H9 (cell line): ENCODE measurements at regions not wholly inside any gene's neighbourhood (a gene's known extent, or its start where the extent isn't known, plus 50 kb on each side); places are given as distances from the start of the nearest gene placed in this dataset.
A peak's percentile ranks its signal among the peaks of the same experiment; 100 is the strongest.

Experiments used
- DNase-seq: peaks from one replicate; pipeline ENCODE4 v3.0.0-alpha.2; 2017
- H2AFZ ChIP-seq: one replicate; pipeline ENCODE4 v1.6.1; 2013; ENCODE audit warnings: mild to moderate bottlenecking, low read length, control low read depth, moderate library complexity
- H2AK5ac ChIP-seq: 2 replicates; pipeline ENCODE4 v1.6.1; 2013; ENCODE audit warnings: low read length, control low read depth, mixed read lengths; ENCODE audit not compliant: insufficient read length
- H2BK120ac ChIP-seq: one replicate; pipeline ENCODE4 v1.6.1; 2013; ENCODE audit warnings: low read depth, mild to moderate bottlenecking, low read length, control low read depth, inconsistent platforms; ENCODE audit not compliant: poor library complexity, severe bottlenecking
- H2BK12ac ChIP-seq: 2 replicates; pipeline ENCODE4 v1.6.1; 2013; ENCODE audit warnings: low read length, control low read depth, mixed read lengths, low read depth; ENCODE audit not compliant: insufficient read length
- H2BK15ac ChIP-seq: 2 replicates; pipeline ENCODE4 v1.6.1; 2013; ENCODE audit warnings: low read depth, low read length, control low read depth
- H2BK20ac ChIP-seq: one replicate; pipeline ENCODE4 v1.6.1; 2013; ENCODE audit warnings: low read depth, mild to moderate bottlenecking, low read length, control low read depth, inconsistent platforms; ENCODE audit not compliant: poor library complexity, severe bottlenecking
- H2BK5ac ChIP-seq: 2 replicates; pipeline ENCODE4 v1.6.1; 2013; ENCODE audit warnings: low read length, control low read depth, mixed read lengths; ENCODE audit not compliant: insufficient read length
- H3K14ac ChIP-seq: 2 replicates; pipeline ENCODE4 v1.6.1; 2013; ENCODE audit warnings: low read length, control low read depth; ENCODE audit not compliant: insufficient read depth
- H3K18ac ChIP-seq: 2 replicates; pipeline ENCODE4 v1.6.1; 2013; ENCODE audit warnings: low read depth, mild to moderate bottlenecking, mixed read lengths, low read length, control low read depth; ENCODE audit not compliant: insufficient read length
- H3K23ac ChIP-seq: 2 replicates; pipeline ENCODE4 v1.6.1; 2013; ENCODE audit warnings: low read length, control low read depth, mixed read lengths, low read depth; ENCODE audit not compliant: insufficient read length
- H3K23me2 ChIP-seq: 2 replicates; pipeline ENCODE4 v1.6.1; 2013; ENCODE audit warnings: low read depth, mild to moderate bottlenecking, mixed read lengths, low read length, control low read depth; ENCODE audit not compliant: insufficient read length, poor library complexity, severe bottlenecking
- H3K27ac ChIP-seq: 2 replicates; pipeline ENCODE4 v1.5.1; 2013; ENCODE audit warnings: low read length, control low read depth, mixed read lengths, low read depth; ENCODE audit not compliant: insufficient read length
- H3K27me3 ChIP-seq: 2 replicates; pipeline ENCODE4 v1.6.1; 2013; ENCODE audit warnings: low read length, control low read depth, inconsistent platforms; ENCODE audit not compliant: insufficient read depth
- H3K4ac ChIP-seq: 2 replicates; pipeline ENCODE4 v1.6.1; 2013; ENCODE audit warnings: low read depth, mild to moderate bottlenecking, control low read depth, inconsistent platforms, low read length, moderate library complexity
- H3K4me1 ChIP-seq: 2 replicates; pipeline ENCODE4 v1.6.1; 2013; ENCODE audit warnings: low read length, control low read depth, inconsistent platforms; ENCODE audit not compliant: insufficient read depth
- H3K4me2 ChIP-seq: 2 replicates; pipeline ENCODE4 v1.6.1; 2013; ENCODE audit warnings: low read length, control low read depth, mixed read lengths; ENCODE audit not compliant: insufficient read length, insufficient read depth
- H3K56ac ChIP-seq: 2 replicates; pipeline ENCODE4 v1.6.1; 2013; ENCODE audit warnings: low read depth, mild to moderate bottlenecking, mixed read lengths, low read length, control low read depth; ENCODE audit not compliant: insufficient read length
- H3K79me1 ChIP-seq: 2 replicates; pipeline ENCODE4 v1.6.1; 2013; ENCODE audit warnings: low read depth, mild to moderate bottlenecking, moderate library complexity, low read length, control low read depth, inconsistent platforms; ENCODE audit not compliant: insufficient read depth, poor library complexity, severe bottlenecking
- H3K79me2 ChIP-seq: 2 replicates; pipeline ENCODE4 v1.6.1; 2013; ENCODE audit warnings: low read length, control low read depth, inconsistent platforms; ENCODE audit not compliant: insufficient read depth
- H3K9ac ChIP-seq: 2 replicates; pipeline ENCODE4 v1.6.1; 2013; ENCODE audit warnings: low read length, control low read depth, mixed read lengths; ENCODE audit not compliant: insufficient read length; ENCODE audit errors: extremely low read depth
- H3K9me3 ChIP-seq: one replicate; pipeline ENCODE4 v1.6.1; 2013; ENCODE audit warnings: low read depth, low read length, inconsistent platforms; ENCODE audit not compliant: control insufficient read depth
- H3T11ph ChIP-seq: one replicate; pipeline ENCODE4 v1.6.1; 2013; ENCODE audit warnings: mild to moderate bottlenecking, low read length, control low read depth, inconsistent platforms
- H4K20me1 ChIP-seq: one replicate; pipeline ENCODE4 v1.6.1; 2013; ENCODE audit not compliant: control insufficient read depth, insufficient read length, insufficient read depth
- H4K5ac ChIP-seq: 2 replicates; pipeline ENCODE4 v1.6.1; 2013; ENCODE audit warnings: low read depth, mild to moderate bottlenecking, mixed read lengths, low read length, control low read depth; ENCODE audit not compliant: insufficient read length
- H4K8ac ChIP-seq: replicated peaks from 2 replicates; pipeline ENCODE4 v1.6.1; 2013; ENCODE audit warnings: low read length, control low read depth, mixed read lengths, low read depth; ENCODE audit not compliant: insufficient read length
- H4K91ac ChIP-seq: 2 replicates; pipeline ENCODE4 v1.6.1; 2013; ENCODE audit warnings: low read depth, mild to moderate bottlenecking, moderate library complexity, mixed read lengths, low read length, control low read depth; ENCODE audit not compliant: insufficient read length
- H3K27ac Mint-ChIP-seq, 3 experiments: 2 replicates in 2 of 3; 3 replicates in 1 of 3; pipeline ENCODE4 v1.8.0; 2020 to 2021; ENCODE audit warnings: mixed read lengths in 3 of 3, mild to moderate bottlenecking in 1 of 3, moderate library complexity in 1 of 3
- H3K27me3 Mint-ChIP-seq: 2 replicates; pipeline ENCODE4 v1.8.0; 2021; ENCODE audit warnings: low read depth, mild to moderate bottlenecking, moderate library complexity, mixed read lengths
- H3K36me3 Mint-ChIP-seq, 3 experiments: 2 replicates in 2 of 3; 3 replicates in 1 of 3; pipeline ENCODE4 v1.8.0; 2020 to 2021; ENCODE audit warnings: low read depth in 3 of 3, mixed read lengths in 3 of 3; ENCODE audit not compliant: insufficient read depth in 1 of 3
- H3K4me1 Mint-ChIP-seq, 2 experiments: 2 replicates each; pipeline ENCODE4 v1.8.0; 2020; ENCODE audit warnings: mixed read lengths in 2 of 2
- H3K4me3 Mint-ChIP-seq, 2 experiments: 2 replicates in 1 of 2; 3 replicates in 1 of 2; pipeline ENCODE4 v1.8.0; 2020 to 2021; ENCODE audit warnings: mild to moderate bottlenecking in 2 of 2, mixed read lengths in 2 of 2, moderate library complexity in 1 of 2
- H3K9me3 Mint-ChIP-seq, 2 experiments: 2 replicates in 1 of 2; 3 replicates in 1 of 2; pipeline ENCODE4 v1.8.0; 2020; ENCODE audit warnings: mild to moderate bottlenecking in 2 of 2, mixed read lengths in 2 of 2, moderate library complexity in 1 of 2
- WGBS: extraction: QIAGEN DNeasy Blood & Tissue Kit; methylation state at CpG from one replicate; pipeline ENCODE4 v1.1.7; 2013; ENCODE audit warnings: missing lambda C conversion rate, low lambda C conversion rate, mixed read lengths; ENCODE audit not compliant: insufficient read length; ENCODE audit errors: extremely low coverage; 5-methylcytosine and 5-hydroxymethylcytosine counted together
- TF ChIP-seq, protein P1 (sequence below): fragments of 200-600 bp; sonication (generic); conservative IDR thresholded peaks from 3 replicates; pipeline ENCODE4 v1.8.0; 2021; ENCODE audit warnings: antibody characterized with exemption, mild to moderate bottlenecking

DNA sequence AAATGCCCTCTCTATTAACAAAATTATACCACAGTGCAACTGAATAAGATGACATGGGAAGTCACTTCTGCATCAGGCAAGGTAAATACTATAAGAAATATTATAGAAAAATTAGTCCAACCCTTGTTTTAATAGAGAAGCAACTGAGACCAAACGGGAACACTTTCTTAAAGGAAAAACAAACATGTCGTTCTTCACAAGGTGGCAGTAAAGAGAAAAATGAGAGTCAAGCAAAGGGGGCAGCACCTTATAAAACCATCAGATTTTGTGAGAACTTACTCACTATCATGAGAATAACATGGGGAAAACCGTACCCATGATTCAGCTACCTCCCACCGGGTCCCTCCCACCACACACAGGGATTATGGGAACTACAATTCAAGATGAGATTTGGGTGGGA is 481.7 kb upstream of the CRIM1 start:
- DNase-seq, result no peak
- H3K23ac ChIP-seq, result no peak overlapping the region
- H2BK120ac ChIP-seq, result no peak overlapping the region
- H3T11ph ChIP-seq, result no peak overlapping the region
- no peak overlapping the region for H3K14ac ChIP-seq
- H3K4me2 ChIP-seq, result no peak overlapping the region
- no peak overlapping the region for H3K27ac ChIP-seq
- H3K79me1 ChIP-seq, result no peaks in the 10 kb centered on the region
- no peak overlapping the region for H2BK12ac ChIP-seq
- no CpG with 5 or more reads among the region's 4 CpGs for WGBS
- H3K4ac ChIP-seq, result no peak overlapping the region
- H2BK15ac ChIP-seq, result no peak overlapping the region
- Mint-ChIP-seq H3K9me3 (no peaks in the 10 kb centered on the region), H3K27me3 (no peaks in the 10 kb centered on the region), H3K4me1 (no peaks in the 10 kb centered on the region; a peak in 1 of 4 replicates), H3K27ac (no peak overlapping the region), H3K4me3 (no peak overlapping the region), H3K36me3 (no peaks in the 10 kb centered on the region)
- H2BK20ac ChIP-seq, result no peak overlapping the region
- H2BK5ac ChIP-seq, result no peak overlapping the region
- H3K79me2 ChIP-seq, result no peaks in the 10 kb centered on the region
- no peak overlapping the region for H2AK5ac ChIP-seq
- H3K18ac ChIP-seq, result no peak overlapping the region
- no peak overlapping the region for H4K91ac ChIP-seq
- H4K20me1 ChIP-seq, result no peaks in the 10 kb centered on the region
- no peaks in the 10 kb centered on the region for H3K9me3 ChIP-seq
- TF ChIP-seq, protein P1, sequence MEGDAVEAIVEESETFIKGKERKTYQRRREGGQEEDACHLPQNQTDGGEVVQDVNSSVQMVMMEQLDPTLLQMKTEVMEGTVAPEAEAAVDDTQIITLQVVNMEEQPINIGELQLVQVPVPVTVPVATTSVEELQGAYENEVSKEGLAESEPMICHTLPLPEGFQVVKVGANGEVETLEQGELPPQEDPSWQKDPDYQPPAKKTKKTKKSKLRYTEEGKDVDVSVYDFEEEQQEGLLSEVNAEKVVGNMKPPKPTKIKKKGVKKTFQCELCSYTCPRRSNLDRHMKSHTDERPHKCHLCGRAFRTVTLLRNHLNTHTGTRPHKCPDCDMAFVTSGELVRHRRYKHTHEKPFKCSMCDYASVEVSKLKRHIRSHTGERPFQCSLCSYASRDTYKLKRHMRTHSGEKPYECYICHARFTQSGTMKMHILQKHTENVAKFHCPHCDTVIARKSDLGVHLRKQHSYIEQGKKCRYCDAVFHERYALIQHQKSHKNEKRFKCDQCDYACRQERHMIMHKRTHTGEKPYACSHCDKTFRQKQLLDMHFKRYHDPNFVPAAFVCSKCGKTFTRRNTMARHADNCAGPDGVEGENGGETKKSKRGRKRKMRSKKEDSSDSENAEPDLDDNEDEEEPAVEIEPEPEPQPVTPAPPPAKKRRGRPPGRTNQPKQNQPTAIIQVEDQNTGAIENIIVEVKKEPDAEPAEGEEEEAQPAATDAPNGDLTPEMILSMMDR, result peak; percentile 56
- H4K5ac ChIP-seq, result no peak overlapping the region
- no peak overlapping the region for H3K56ac ChIP-seq
- no peak overlapping the region for H2AFZ ChIP-seq
- H3K9ac ChIP-seq, result no peak overlapping the region
- no peaks in the 10 kb centered on the region for H3K27me3 ChIP-seq
- no peak overlapping the region for H4K8ac ChIP-seq
- no peaks in the 10 kb centered on the region for H3K4me1 ChIP-seq
- H3K23me2 ChIP-seq, result no peaks in the 10 kb centered on the region
